NCI-H2107 treated with DMSO at 0.1 percent for 48 hours (cell line): ENCODE measurements at regions not wholly inside any gene's neighbourhood (a gene's known extent, or its start where the extent isn't known, plus 50 kb on each side); places are given as distances from the start of the nearest gene placed in this dataset.
A peak's percentile ranks its signal among the peaks of the same experiment; 100 is the strongest.
"Not testable (repeated sequence)": the region's sequence is repeated elsewhere in the genome, so short reads cannot be mapped to it uniquely, and the experiment has no call there.

ENCODE experiments used
- DNase-seq: peaks from one replicate; lab custom pipeline; 2025; ENCODE audit not compliant: unreplicated experiment; lab: John Stamatoyannopoulos, UW

DNA sequence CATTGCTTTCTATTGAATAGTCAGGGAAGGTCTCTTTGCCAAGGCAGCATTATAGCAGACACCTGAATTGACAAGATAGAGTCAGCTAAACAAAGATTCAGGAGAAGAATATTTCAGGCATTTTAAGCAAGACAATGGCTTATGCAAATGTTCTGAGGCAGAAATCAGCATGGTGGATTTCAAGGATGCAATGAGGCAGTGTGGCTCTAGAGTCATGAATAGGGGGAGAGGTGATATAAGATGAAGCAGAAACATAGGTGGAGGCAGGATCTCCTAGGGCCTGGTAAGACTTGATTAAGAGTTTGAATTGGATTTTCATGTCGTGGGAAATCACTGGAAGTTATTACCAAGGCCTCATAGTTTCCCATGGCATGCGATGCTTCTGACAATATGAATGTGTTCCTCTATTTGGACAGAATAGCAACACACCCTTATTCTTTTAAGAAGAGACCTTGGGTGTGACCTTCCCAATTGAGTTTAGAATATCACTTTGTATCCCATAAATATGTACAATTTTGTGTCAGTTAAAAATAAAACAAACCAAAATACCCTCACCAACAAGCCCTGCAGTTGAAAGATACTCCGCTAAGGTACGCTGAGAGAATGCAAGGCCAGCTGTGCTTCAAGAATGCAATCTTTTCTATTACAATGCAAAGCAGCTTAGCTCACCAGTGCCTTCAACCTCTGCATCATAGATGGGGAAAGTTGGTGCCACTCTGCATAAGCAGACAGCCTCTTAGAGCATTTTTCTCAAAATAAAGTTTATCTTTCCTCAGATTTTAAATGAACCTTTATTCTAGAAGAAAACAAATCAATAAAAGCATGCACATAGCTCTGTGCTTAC is 139.6 kb upstream of the SALL1 start:
- no peak for DNase-seq

DNA sequence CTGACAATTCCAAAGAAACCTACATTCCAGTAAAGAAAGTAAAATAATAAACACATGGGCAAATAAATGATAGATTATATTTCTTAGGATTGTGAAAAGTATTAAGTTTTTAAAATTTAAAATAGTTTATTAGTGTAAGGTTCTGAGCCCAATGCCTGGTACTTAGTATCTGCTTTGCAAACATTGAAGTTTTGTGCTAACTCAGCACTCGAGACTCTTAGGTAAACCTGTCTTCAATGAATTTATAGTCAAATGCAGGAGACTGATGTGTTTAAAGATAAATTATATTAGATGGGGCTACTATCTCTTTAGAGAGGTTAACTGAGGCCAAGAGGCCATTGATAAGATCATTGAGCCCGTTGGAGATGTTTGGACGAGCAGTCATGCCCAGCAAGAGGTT is 138.3 kb upstream of the SALL1 start:
- no peak for DNase-seq

DNA sequence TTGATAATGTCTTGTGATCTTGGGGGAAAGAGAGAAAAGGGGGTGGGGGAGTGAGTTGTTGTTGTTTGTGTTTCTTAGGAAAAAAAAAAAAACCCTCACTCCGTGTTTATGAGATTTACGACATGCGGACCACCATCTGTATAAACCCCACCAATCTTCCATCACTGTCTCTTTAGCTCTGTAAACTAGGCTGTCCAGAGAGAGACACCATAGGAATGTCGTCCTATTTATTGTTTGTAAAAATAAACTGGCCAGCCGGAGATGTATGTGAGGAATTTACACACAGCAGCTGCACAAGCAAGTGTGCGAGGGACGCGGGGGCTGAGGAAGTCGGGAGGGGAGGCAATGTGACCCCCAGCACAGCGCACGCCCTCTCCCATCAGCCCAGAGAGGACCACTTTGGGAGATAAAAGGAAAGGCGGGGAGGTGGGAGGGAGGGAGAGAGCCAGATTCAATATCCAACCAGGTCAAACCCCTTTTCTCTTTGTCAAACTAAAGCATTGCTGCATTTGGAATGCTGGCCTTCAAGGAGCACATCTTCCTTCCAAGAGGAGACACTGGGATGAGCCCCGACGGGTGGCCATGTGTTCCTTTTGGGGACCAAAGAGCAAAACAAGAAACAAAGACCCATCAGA is 136.2 kb upstream of the SALL1 start:
- no peak for DNase-seq

DNA sequence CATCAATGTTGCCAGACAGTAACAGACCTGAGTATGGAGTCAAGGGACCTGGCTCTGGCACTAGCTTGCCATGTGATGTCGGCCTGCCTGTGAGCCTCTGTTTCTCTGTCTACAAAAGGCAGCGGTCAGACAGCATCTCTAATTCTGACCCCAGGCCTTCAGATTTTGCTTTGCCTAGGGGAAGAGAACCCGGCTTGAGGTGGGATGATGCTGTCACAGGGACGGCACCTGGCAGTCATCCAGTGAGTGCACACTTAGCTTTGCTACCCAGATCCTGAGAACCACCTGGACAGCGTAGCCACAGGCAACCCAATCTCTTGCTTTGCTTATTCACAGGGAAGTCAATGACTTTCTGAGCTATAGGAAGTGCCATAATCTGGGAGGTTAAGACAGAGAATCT is 135.2 kb upstream of the SALL1 start:
- DNase-seq, result no peak

DNA sequence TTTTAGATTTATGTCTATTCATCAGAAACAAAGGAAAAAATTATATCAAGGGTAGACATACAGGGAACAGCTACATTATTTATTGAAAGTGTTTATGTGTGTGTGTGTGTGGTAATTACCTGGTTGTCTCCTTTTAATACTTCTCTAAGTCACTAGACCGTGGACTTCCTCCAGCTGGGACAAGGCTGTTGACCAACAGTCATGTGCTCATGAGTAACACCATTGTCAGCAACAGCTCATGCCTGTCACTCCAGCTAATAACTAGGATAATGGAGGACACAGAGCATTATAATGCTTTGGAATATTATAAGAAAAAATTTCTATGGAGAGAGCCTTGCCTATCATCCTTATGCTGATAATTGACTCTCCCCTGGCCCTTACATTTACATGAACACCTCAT is 125.3 kb upstream of the SALL1 start:
- no peak for DNase-seq

DNA sequence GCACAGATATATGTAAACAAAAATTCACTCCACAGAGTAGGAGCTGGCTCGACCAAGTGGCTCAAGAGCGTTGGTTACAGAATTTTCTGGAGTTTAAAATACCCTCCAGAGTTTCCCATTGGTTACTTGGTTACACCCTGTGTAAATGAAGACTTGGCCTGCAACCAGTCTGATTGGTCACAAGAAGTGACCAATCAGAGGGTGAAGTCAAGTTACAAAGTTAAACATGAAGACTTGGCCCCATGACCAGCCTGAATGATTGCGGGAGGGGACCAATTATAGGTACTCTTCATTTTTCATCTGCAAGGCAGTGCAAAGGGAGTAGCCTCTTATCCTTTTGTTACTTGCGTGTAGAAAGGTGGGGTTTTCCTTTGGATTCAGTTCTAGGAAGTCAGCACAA is 121.3 kb upstream of the SALL1 start:
- DNase-seq, result no peak

DNA sequence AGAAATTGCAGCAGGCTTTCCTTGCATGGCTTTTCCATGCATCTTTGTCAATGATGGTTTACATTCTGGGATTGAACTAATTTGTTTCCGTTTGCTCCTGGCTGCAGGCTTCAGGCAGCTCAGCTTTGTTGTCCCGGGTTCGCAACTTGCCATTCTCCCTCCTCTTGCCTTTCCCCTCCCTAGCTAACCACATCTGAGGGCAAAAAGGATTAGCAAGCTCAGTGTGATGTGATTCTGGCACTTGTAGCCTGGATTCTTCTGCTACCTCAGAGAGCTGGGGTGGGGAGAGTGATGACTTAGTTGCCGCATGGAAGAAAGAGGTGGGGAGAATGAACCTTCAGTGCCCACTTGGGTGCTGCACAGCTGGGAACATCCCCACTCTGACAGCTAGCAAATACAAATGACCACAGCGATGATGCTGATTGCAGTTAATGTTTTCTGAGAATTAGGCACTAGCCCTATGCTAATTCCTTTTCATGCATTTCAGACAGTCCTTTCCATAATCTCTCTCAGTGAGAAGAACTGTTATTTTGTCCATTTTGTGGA is 120.2 kb upstream of the SALL1 start:
- DNase-seq, result no peak

DNA sequence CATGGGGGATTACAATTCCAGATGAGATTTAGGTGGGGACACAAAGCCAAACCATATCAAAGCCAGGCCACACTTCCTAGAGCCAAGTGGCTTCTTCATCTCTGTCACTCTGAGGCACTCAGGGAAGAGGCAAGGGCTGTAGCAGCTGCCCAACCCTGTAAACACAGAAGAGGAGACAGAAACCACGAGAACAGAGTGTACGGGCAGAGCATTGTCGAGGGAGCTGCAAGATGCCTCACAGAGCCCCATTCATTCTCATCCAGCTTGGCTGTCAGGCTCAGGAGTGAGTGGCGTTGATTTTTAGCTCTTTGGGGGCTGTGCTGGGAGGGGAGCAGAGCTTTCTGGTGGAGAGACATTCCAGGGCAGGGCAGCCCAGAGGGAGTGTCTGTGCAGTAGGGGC is 117.2 kb upstream of the SALL1 start:
- DNase-seq, result peak; percentile 27

DNA sequence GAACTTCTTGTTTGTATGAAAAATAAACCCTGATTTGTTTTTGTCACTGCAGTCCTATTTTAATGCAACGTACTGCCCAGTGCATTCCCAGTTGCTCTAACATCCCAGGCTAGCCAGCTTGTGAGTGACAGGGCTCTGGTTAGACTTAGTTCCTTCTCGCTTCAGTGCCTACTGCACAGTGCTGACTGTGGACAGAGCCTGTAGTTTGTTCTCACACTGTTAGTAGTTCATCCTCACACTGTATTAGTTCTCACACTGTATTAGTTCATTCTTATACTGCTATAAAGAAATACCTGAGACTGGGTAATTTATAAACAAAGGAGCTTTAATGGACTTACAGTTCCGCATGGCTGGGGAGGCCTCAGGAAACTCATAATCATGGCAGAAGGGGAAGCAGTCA is 116.6 kb upstream of the SALL1 start:
- DNase-seq, result no peak

DNA sequence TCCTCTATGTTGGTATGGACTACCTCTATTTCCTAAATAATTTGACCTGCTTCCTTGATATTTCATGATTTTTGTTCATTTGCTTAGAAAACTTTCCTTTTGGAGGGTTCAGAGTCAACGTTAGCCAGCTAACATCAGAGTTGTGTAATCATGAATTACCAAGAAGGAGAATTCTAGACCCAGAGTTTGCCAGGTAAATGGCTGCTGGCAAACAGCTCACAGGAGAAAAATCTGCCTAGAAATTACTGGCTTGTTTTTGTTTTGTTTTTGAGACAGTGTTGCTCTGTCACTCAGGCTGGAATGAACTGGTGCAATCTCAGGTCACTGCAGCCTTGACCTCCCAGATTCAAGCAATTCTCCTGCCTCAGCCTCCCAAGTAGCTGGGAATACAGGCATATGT is 111.4 kb upstream of the SALL1 start:
- no peak for DNase-seq

DNA sequence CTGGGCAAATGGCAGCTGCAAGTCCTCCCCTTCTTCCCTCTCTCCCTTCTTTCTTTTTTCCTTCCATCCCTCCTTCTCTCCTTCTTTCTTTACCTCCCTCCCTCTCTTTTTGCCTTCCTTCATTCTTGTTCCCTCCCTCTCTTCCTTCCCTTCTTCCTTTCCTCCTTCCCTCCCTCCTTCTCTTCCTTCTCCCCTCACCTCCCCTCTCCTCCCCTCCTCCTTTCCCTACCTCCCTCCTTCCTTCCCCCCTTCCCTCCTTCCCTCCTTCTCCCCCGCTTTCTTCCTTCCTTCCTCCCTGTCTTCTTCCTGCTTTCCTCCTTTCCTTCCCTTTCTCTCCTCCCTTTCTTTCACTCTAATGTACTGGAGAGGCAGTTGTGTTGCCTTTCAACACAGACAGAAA is 110.8 kb upstream of the SALL1 start:
- DNase-seq, result no peak

DNA sequence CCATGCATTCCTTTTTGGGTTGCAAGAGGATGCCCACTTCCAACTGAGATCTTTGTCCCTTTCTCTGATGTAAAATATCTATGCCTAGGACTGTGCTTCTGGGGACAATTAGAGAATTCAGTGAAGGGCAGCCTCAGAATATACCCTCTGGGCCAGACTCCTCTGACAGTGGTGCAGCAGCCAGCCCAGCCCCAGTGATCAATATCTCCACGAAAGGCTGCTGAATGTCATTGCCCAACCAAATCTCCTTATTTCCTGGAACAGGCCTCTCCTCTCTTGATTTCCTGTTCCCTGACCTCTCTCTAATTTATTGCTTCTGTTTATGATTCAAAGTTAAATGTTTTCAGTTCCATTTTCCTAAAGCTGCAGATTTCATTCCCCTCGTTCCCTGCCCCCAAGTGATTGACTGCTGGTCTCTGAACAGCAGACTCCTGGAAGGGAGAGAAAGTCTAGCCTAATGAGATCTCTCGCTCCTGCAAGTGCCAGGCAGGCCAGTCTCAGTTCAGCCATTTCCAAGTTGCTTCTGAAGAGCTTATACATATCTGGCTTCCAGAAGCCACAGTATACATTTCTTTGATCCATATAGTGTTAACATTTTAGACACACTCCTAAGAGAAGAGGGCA is 104.4 kb upstream of the SALL1 start:
- no peak for DNase-seq

DNA sequence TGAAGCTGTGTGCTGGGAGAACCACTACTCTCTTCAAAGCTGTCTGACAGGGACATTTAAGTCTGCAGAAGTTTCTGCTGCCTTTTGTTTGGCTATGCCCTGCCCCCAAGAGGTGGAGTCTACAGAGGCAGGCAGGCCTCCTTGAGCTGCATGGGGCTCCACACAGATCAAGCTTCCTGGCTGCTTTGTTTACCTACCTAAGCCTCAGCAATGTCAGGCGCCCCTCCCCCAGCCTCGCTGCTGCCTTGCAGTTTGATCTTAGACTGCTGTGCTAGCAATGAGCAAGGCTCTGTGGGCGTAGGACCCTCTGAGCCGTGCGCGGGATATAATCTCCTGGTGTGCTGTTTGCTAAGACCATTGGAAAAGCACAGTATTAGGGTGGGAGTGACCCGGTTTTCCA is 103.3 kb upstream of the SALL1 start:
- not testable (repeated sequence) for DNase-seq

DNA sequence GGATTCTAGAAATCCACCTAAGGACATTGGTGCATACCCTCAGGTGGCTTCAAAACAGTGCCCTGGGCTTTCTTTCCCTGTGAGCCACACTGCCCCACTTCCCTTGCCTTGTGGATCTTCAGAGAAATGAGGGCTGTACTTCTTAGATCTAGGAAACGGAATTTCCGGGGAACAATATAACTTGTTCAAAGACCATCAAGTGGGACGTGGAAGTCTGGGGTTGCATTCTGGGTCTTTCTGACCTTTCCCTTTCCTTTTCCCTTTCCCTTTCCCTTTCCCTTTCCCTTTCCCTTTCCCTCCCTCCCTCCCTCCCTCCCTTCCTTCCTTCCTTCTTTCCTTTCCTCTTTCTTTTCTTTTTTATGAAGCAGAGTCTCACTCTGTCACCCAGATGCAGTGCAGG is 97.1 kb upstream of the SALL1 start:
- no peak for DNase-seq

DNA sequence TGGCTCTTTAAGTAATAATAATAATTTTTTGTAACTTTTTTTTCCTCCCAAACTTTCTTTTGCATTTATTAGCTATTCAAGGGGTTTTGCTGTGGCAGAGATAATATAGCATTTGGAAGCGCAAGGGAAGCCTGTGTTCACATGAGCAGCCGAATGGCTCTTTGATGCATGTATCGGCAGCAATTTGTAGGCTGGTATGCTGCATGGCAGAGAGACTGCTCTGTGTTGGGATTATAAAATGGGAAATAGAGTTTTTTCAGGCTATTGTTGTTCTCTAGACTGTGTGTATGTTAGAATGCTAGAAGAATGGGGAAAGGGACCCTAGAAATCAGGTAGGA is 94.6 kb upstream of the SALL1 start:
- no peak for DNase-seq

DNA sequence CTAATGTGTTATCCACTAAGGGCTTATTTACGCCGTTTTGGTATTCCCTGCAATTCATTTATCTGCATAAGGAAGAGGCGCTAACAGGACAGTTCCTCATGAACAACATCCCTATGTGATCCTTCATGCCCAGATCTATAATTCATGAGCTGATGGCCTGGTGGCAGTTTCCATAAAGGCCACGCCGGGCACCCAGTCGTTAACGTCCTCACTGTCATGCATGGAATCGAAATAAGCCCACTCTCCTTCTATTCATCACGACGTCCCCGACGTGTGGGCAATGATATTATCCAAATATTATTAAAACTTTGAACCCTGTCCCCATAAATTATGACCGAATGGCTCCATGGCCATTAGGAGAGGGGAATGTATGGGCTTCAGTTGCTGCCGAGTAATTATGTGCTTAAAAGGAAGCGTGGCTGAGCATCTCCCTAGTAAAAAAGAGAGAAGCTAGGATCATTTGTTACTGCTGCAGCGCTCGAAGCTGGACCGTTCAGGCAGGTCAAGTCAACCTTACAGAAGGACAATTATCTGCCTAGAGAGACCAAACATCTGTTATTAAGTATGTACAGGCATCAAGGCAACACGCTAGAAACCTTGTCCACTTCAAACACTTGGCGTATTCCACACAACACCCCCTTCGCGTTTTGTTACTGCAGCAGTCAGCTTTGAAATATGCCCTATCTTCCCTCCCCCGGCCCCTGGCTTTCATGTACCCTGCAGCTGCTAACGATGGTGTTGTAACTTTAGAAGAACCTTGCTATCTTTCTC is 94.0 kb upstream of the SALL1 start:
- no peak for DNase-seq

DNA sequence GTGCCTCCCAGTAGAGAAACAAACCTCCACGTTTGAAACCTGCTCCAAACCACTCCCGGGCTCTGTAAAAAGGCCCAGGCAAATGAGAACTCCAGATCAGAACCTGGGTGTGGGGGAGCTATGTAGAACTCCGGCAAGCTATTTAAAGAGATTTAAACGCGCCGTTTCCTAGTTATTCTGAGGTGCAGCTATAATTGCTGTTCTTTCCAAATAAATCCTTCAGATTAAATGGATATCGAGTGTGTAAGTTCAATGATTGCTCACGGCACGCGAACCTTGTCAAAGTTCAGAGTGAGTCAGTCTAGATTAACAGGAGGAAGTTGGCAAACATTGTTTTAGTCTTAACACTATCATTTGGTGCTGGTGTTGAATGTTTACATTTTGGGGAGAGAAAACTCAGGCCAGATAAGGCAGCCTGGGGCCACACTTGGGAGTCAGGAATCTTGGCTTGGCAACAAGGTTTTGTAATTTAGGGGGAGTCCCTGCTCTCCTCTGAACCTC is 92.9 kb upstream of the SALL1 start:
- no peak for DNase-seq

DNA sequence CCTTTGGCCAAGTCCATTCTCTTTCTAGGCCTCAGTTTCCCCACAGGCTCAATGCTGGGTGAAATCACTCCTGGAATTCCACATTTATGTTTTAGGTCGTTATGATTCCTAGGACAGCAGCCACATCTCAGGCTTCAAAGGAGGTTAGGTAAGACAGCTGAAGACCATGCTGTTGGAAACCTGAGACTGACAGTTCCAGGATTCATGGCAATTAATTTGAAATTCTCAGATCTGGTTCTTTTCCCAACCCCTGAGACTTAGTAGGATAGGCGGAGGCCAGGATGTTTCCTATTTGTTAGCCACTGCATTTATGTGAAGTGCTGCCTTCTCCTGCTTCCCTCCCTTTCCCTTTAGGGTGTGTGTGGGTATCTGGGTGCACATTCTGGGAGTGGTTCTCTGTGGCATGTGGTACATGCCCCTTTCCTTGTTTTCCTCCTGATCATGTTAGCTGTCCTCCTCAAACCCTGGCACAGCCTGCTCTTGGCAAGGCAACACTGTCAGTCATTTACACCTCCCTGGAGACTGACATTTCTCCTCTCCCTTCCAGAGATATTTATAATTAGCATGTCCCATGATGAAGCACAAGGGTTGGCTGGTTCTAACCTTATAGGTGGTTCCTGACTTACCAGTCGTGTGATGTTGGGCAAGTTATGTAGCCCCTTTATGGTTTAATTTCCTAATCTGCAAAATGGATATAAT is 91.4 kb upstream of the SALL1 start:
- no peak for DNase-seq

DNA sequence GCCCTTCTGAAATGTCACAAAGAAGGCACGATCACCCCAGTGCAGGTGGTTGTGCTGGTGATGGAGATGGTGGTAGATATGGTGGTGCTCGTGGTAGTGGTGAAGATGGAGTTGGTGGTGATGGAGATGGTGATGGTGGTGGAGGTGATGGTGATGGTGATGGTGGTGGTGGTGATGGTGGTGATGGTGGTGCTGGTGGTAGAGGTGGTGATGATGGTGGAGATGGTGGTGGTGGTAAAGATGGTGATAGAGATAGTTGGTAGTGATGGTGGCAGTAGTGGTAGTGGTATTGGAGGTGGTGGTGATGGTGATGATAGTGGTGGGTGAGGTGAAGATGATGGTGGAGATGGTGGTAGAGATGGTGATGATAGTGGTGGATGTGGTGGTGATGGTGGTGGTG is 88.1 kb upstream of the SALL1 start:
- DNase-seq, result no peak

DNA sequence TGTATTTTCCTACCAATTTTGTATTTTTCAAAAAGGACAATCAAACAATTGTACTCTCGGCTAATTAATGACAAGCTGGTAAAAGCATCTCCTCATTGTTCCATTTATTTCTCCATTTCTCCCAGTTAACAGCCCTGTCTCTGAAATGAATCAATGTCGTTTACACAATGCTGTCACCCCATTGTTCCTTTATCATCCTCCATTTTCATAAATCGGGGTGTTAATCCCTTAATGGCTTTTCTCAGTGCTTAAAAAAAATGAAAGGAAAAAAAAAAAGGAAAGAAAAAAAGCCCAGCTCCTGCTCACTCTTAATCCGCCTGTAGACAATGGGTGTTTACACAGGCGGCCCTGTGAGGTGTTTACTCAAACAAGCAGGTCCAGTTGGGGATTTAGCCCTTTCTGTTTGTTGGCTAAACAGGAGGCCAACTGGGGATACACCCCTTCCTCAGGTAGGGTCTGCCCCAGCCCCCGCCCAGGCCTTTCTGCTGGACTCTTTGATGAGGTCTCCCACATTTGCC is 86.8 kb upstream of the SALL1 start:
- DNase-seq, result no peak
